GM18868 (cell line): ENCODE measurements at regions not wholly inside any gene's neighbourhood (a gene's known extent, or its start where the extent isn't known, plus 50 kb on each side); places are given as distances from the start of the nearest gene placed in this dataset.
A peak's percentile ranks its signal among the peaks of the same experiment; 100 is the strongest.
"Not testable (repeated sequence)": the region's sequence is repeated elsewhere in the genome, so short reads cannot be mapped to it uniquely, and the experiment has no call there.

ENCODE experiments used
- ATAC-seq: cut with Tn5 transposase; IDR thresholded peaks from one replicate; pipeline ENCODE4 v1.9.1; 2021; ENCODE audit warnings: mild to moderate bottlenecking, moderate library complexity; ENCODE audit not compliant: unreplicated experiment

DNA sequence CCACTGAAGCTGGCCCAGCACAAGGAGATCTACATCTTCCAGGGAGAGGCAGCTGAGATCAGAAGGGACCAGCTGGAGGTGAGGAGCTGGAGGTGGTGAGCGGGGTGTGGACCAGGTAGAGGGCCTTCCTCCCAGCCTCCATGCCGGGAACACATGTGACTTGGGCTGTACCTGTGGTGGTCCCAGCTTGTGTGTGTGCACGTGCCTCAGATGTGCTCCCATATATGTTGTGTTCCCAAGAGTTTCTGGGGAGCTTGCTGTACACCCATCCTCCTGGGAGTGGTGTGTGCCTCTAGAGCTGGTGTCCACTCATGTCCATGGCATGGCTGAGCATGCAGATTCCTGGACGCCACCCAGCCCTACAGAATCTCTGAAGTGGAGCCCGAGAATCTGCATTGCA, 183.7 kb upstream of the AKAP13 start:
- ATAC-seq: not testable (repeated sequence)

DNA sequence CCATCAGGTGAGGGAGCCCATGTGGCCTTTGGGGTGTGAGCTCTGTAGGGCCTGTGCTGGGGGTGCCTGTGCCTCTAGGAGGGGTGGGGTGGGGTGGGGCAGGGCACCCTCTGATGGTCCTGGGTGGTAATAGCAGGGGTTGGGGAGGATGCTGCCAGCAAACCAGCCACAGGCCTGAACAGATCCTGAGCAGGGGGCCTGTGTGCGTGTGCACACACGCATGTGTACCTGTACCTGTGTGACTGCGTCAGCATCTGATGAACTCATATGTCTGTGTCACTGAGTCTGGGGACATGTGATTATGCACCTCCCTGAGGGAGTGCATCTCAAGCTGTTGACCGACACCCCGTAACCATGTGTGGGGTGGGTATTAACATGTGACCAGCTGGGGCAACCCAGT, 182.8 kb upstream of the AKAP13 start:
- ATAC-seq: not testable (repeated sequence)

DNA sequence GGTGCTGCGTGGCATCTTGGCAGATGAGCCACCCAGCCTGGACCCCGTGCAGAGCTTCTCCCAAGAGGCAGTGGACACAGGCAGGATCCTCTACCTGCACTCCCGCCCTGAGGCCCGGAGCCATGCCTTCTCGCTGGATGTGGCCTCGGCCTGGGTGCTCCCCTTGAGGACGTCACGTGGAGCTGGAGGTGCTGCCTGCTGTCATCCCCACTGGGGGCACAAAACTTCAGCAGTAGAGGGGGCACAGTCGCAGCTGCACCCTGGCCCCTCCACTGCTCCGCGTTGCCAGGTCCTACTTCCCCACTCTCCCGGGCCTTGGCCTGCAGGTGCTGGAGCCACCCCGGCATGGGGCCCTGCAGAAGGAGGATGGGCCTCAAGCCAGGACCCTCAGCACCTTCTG, 182.0 kb upstream of the AKAP13 start:
- ATAC-seq: not testable (repeated sequence)

DNA sequence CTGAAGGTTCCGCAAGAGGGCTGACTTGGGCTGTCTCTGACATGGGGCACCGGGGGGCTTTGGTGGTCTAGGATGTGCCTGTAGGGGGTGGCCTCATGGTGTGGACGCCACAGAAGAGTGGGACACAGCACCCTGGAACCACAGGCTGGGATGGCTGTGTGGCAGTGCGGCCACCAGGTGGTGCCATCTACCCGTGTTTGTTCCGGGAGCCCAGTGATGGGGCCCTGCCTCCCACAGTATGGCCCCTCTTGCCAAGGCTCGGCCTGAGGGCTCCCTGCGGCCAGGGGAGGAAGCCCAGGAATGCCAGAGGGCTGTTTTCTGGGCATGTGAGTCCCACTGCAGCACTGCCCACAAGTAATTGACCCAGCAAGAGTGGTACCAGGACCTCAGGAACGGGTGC, 180.2 kb upstream of the AKAP13 start:
- ATAC-seq: peak; percentile 98

DNA sequence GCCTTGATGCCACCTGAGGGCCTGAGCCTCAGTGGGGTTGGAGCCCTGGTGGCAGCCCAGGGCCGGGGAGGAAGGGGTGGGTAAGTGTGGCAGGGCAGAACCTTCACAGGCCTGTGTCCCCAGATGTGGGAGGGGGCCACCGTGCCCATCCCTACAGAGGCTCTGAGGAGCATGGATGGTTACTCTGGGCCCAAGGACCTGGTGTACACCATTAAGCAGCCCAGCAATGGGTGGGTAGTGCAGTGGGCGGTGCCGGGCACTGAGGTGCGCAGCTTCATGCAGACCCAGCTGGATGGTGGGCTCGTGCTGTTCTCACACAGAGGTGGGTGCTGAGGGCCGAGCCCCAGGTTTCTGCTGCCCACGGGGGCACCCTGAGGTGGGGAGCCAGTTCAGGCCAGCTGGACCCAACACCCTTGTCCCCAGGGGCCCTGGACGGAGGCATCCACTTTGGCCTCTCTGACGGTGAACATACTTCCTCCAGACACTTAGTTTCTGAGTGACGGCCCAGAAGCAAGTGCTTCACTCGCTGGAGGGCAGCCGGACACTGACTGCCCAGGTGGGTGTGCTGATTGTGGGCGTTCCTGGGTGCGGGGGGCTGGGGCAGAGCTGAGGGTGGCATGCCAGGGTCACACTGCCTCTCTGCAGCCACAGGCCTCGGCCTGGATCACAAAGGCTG, 179.1 kb upstream of the AKAP13 start:
- not testable (repeated sequence) for ATAC-seq

DNA sequence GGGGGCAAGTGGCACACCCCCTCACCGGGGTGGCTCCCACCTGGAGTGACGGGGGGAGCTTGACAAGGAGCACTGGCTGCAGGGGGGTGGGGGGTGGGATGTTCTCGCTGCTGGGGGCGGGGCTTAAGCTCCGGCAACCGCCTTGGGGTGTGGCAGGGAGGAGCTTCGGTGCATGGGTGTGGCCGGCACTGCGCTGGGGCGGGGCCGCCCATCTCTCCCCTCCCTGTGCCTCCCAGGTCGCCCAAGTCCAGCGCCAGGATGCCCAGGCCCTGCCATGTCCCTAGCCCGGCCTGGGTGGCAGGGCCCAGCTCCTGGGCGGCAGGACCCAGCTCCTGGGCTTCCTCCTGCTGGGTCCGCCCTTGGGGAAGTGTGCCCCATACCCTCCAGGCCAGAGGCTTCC, 175.9 kb upstream of the AKAP13 start:
- ATAC-seq: not testable (repeated sequence)

DNA sequence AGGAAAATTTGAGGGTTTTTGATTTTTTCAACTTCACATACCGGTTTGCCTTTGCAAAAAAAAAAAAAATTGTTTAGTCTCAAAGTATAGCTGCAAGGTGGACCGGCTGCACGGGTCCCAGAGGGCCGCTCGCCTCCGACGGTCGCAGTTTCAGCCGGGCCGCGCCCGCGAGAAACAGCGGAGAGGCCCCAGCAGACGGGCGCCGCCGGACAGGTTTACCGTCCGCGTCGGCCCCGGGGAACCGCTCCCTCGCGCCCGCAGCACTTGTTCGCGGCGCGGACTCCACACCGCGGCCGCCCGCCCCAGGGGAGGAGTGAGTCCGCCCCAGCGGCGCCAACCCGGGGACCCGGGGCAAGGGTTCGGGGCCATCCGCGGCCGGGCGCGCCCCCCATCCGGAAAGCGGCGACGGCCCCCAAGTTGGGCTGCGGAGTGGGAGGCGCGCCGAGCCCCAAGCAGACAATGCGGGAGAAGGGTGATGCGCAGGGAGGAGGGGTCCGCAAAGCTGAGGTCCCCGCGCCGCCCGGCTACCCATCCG, 146.5 kb upstream of the AKAP13 start:
- ATAC-seq: not testable (repeated sequence)

DNA sequence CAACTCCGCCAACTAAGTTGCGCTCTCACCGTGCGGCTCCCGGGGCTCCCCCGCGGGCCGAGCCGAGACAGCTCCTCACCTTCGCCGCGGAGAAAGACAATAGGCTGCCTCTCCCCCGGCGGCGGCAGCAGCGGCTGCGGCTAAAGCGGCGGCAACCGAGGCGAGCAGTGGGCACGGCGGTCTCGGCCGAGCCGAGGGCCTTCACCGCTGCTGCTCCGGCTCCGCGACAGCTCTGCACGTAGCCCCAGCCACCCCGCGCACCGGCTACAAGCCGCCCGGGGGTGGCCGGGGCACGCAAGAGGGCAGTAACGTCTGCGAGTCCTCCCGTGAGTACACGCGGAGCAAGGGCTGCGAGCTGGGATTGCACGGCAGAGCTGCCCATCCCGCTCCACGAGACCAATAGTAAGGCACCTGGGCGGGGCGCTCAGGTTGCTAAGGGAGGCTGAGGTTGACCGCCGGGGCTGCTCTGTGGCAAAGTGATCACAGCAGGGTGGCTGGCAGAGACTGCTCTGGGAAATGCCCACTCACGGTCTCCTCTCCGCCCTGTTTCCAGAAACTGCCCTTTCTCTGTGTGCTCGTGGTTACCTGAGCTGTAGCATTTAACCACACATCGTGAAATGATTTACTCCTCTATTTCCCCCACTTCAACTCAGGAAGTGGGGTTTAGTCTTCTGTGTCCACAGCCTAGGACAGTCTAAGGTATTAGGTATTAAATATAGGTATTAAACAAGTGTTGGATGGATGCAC, 145.8 kb upstream of the AKAP13 start:
- not testable (repeated sequence) for ATAC-seq

DNA sequence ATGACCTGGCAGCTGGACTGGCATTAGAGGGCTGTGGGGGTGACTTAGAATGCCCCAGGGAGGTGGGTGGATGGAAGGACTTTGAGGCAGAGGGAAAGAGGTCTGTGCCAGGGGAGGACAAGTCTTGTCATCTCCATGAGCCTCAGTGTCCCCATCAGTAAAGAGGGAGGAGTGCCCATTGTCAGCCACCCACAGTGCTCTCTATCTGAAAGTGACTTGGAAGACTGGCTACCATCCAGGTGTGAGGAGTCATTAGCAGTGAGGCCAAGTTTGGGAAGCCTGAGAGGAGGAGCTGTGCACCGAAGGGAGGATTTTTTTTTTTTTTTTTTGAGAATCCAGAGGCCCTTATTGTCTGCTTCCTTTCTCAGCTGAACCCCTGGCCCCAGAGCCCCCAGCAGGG, 136.3 kb upstream of the AKAP13 start:
- ATAC-seq: not testable (repeated sequence)

DNA sequence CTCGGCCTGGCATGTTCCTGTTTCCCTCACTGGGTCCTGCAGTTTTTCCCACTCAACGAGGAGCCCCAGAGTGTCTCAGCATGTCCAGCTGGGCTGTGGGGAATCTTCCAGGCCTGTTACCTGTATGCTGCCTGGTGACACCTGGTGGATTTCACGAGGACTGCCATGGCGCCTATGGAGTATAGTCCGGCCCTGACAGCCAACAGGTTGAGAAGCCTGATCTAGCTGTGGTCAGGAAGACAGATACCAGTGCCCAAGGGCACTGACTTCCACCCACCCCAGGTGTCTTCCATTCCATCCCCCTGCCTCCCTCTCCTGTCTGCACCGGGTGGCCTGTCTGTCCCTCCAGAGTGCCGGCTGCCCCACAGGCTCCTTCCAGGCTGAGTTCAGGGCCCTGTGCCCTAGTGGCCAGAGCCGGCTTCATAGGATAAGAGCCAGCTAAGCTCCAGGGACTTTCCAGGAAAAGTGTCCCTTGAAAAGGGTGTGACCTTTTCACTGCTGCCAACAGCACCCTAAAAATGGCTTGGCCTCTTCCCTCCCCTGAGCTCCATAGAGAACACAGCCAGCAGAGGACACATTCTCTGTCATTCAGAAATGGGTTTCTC, 129.4 kb upstream of the AKAP13 start:
- ATAC-seq: not testable (repeated sequence)

DNA sequence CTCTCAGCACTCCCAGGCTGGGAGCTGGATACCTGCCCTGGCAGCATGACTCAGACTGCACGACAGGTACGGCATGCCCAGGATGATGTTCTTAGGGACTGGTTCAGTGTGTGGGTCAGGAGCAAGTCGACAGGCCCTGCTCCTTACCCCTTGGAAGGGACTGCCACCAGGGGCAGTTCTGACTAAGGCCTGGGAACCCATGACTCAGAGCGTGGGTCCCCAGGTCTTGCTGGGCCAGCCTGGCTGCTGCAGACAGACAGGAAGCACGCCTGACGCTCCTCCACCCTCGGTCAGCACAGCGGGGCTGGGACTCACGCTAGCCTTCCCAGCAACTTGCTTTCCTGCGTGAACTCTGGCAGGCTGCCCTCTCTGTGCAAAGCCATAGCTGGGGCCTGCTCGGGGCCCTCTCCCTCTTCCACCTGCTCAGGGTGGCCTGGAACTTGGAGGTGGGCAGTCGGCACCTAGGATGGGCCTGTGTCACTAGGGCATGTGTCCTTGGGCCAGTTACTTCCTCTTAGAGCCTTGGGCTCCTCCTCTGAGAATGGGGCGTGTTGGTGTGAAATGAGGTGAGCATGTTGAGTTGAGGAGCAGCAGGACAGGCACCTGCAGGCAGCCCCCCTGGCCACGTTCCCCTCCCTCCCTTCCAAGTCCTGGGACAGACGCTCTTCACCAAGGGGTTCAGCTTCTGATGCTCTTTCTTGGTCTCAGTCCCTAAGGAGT, 127.0 kb upstream of the AKAP13 start:
- peak; percentile 83 for ATAC-seq

DNA sequence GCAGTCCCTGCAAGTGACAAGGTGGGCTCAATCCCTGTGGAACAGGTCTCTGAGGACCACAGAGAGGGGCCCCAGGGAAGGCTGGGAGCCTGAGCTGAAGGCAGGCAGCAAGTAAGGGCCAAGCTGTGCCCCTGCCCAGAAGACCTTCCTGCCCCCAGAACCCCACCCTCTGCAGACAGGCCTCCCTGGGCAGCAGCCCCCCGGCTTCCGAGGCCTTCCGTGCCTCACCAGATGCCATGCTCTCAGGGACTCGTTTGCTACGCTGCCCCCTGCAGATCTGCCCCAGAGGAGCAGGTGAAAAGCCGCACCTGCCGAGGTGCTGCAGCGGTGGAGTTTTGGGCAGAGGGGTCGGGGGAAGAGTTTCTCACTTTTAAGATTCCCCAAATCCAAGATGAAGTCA, 125.4 kb upstream of the AKAP13 start:
- ATAC-seq: not testable (repeated sequence)

DNA sequence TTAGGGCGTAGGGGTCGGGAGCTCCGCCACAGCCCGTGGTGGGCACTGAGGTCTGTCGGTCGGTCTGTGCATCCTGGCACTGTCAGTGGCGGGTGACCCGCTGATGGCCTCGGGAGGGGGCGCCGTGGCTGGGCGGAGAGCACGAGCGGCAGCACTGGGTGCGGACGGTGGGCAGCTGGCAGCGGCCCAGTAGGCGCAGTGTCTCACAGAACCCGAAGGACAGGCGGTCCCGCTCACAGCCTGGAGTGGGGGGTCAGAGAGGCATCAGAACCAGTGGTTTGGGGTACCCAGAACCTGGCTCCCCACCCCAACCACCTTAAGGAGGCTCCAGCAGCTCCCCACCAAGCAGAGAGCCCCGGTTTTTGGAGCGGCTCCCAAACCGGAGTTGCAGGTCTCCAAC, 124.9 kb upstream of the AKAP13 start:
- ATAC-seq: not testable (repeated sequence)

DNA sequence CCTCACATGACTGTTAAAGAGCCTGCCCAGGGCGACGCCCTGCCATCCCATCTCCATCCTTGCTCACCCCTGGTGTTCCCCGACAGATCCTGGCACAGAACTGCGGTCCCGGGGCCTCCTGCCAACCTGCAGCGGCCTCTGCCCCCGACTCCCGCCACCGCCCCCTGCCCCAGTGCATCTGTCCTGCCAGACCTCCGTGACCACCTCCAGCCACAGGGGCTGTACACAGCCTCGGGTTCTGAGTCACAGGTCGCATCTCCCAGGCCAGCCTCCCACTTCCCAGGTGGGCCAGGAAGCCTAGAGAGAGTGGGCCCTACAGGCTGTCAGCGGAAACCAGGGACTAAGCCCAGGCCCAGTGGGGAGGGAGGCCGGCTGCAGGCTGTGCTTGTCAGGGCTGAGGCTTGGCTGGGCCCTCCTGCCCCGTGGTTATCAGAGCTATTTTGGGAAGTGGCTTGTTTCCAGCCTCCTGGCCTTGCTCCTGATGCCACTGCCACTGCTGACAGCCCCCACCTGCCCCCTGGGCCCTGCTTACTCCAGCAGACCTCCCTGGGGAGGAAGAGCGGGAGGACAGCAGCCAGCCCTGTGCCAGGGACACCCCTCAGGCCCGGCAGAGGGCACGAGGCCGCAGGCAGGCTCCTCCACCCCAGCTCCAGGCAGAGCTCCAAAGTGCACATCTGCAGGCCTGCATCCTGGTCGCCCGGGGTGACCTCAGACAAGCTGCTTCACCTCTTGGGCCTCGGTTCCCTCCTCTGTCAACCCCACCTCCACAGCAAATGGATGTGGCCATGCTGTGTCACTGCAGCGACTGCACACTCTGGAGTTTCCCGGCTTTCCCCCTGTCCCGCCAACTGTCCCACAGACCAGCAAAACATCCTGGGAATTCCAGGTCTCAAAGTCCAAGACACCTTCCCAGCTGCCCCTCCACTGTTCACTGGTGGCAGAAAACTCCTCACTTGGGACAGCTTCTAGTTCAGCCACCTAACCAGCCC, 124.1 kb upstream of the AKAP13 start:
- not testable (repeated sequence) for ATAC-seq

DNA sequence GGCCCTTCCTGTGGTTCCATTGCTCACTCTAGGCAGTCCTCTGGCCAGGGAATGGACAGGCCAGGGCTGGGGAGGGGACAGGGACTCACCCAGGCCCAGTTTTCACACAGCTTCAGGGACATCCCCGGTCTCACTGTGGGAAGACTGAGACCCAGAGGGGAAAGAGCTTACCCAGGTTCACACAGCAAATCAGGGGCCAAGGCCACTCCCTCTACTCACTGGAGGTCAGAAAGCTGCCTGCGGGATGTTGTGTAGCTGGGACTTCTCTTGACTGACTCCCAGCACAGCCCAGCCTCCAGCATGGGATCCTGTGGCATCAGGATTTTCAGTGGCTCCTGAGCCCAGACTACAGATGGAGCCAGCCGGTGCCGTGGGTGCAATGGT, 122.3 kb upstream of the AKAP13 start:
- not testable (repeated sequence) for ATAC-seq

DNA sequence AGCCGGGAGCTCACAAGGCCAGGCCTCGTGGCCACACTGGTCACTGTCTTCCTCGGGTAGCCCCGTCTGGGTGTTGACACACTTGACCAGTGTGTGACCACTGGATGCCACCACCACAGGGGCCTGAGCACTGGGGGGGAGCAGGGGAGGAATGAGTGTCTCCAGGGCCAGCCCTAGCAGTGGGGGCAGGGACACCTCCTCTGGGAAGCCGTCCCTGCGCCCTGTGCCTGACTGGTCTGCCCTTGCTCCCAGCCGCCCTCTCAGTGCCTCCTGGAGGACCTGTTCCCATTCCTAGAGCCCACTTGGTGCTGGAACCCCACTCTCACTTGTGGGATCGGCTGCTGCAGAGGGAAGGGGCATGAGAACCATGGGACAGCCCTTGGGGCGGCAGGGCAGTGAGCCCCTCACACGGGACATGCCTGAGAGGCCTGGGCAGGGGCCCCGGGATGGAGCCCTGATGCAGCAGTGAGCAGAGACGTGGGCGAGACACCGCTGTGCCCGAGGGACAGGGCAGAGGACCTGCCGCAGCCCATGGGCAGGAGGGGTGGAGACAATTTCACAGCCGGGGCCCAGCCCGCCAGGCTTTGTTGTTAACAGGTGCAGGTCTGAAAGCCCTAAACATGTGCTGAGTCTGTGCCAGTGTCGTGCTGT, 121.7 kb upstream of the AKAP13 start:
- ATAC-seq: not testable (repeated sequence)

DNA sequence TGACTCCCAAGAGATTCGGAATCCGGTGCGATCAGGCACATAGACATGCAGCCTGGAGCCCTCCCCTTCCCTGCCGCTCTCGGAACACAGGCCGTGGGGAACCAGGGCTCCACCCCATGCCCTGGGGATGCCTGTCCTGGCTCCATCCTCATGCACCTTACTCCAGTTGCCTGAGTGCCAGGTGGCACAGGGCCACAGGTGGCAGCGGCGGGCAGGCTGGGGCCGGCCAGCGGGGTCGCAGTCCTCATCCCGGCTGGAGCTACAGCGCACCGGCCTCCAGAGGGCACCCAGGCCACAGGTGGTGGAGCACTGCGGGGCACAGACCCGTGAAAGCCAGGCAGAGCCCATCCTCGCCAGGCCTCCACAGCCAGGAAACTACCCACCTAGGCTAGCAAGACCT, 119.9 kb upstream of the AKAP13 start:
- ATAC-seq: not testable (repeated sequence)

DNA sequence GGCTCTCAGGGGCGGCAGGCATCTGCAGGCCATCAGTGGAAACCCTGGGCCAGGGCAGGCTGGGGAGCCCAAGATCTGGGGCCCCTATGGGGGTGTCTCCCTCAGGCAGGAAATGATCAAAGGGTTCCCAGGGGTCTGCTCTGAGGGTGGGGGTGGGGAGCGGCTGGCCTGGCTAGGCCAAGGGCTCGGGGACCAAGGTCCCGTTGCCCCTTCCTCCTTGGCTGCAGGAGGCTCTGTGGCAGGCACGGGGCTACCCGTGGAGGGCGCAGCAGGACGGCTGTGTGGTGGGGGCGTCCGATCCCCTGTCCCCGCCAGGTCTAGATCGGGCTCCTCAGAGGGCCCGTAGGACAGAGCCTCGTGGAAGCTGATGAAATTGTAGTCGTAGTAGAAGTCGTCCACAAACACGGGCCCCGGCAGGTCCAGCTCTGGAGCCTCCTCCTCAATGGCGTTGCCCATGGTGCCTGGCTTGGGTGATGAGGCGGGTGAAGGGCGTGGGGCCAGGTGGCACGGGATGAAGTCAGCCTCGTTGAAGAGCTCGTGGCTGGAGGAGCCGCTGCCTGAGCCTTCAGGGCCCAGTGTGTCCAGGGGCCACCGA, 117.8 kb upstream of the AKAP13 start:
- ATAC-seq: not testable (repeated sequence)

DNA sequence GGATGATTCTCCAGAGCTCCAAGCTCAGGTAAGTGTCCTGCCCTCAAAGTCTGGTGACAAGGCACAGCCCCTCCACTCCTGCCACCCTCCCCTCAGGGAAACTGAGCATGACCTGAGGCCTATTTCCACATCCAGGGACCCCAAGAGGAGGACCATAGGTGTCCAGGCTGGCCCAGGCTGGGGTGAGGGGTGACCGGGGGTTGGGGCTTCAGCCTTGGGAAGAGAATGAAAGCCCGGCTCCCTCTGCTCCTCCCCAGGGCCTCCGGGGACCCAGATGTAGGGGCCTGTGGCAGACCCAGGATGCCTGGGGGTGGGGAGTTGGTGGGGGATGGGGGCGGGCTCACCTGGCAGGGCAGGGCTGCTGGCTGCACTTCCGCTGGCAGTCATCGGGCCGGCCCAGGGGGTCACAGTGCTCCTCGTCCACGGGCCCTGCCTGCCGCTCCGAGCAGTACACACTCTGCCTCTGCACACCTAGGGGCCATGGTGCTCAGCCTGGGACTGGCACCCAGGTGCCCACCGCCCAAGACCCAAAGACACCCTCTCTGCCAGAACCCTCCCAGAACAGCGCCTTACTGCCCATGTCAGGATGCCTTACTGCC, 116.5 kb upstream of the AKAP13 start:
- not testable (repeated sequence) for ATAC-seq
